ENCODE measurements at regions not wholly inside any gene's neighbourhood (a gene's known extent, or its start where the extent isn't known, plus 50 kb on each side); places are given as distances from the start of the nearest gene placed in this dataset.

DNA sequence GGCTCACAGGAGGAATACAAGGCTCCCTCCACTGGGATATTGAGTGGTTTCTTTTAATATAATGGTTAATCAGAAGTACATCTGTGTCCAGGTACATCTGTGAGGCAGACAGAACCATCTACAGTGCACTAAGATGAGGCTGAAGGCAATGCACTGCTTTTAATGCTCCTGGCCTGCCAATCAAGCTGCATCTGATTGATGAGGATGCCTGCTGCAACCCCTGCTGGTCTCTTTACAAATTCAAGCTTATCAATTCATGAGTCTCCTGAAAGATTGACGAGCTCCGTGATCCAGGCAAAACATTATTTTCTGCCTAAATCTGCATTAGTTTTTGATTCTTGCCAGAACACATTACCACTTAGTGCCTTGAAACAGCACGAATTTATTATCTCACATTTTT, 1139.1 kb downstream of the AACS start:
- H3K9me3 Mint-ChIP-seq, result peaks cover 93% of the 10 kb centered on the region
- peaks cover 37% of the 10 kb centered on the region for H3K36me3 Mint-ChIP-seq (ENCODE audit: low read depth)

More for the DNA sequence above, 1139.1 kb downstream of the AACS start:
- no peaks in the 10 kb centered on the region for H3K36me3 ChIP-seq (ENCODE audit: insufficient read depth)
- no peak overlapping the region for H2AFZ ChIP-seq
- no peak overlapping the region for H3K4me3 ChIP-seq
- DNase-seq (ENCODE audit: low spot score) (no peak), ATAC-seq (no peak)
- no peak overlapping the region for H3K27ac ChIP-seq (ENCODE audit: low read depth)
- H3K4me1 ChIP-seq (ENCODE audit: insufficient read depth), result no peaks in the 10 kb centered on the region
- H3K9me2 ChIP-seq (ENCODE audit: insufficient read depth), result no peaks in the 10 kb centered on the region
- H3K79me2 ChIP-seq (replicated peaks; ENCODE audit: insufficient read depth), result no peaks in the 10 kb centered on the region
- H3K4me2 ChIP-seq, result no peak overlapping the region
- no peaks in the 10 kb centered on the region for H3K4me1 Mint-ChIP-seq
- no peaks in the 10 kb centered on the region for H3F3A ChIP-seq (replicated peaks; ENCODE audit: low read depth)
- H3K27ac Mint-ChIP-seq, result no peak overlapping the region
- no peaks in the 10 kb centered on the region for H3K27me3 Mint-ChIP-seq (ENCODE audit: insufficient read depth, low read depth, poor library complexity)
- no peak overlapping the region for H3K4me3 Mint-ChIP-seq
- H3K27me3 ChIP-seq (ENCODE audit: insufficient read depth), result no peaks in the 10 kb centered on the region
- TF ChIP-seq ZNF114 (CRISPR knock-in tag; IDR thresholded peaks at IDR 0.05), result no peak
- TF ChIP-seq, protein P1, sequence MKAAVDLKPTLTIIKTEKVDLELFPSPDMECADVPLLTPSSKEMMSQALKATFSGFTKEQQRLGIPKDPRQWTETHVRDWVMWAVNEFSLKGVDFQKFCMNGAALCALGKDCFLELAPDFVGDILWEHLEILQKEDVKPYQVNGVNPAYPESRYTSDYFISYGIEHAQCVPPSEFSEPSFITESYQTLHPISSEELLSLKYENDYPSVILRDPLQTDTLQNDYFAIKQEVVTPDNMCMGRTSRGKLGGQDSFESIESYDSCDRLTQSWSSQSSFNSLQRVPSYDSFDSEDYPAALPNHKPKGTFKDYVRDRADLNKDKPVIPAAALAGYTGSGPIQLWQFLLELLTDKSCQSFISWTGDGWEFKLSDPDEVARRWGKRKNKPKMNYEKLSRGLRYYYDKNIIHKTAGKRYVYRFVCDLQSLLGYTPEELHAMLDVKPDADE (IDR thresholded peaks at IDR 0.05), result no peak
- TF ChIP-seq JUNB (IDR thresholded peaks at IDR 0.05; ENCODE audit: unreplicated experiment), result no peak
- no peak for TF ChIP-seq EZH2 (IDR thresholded peaks at IDR 0.05; ENCODE audit: low read depth, unreplicated experiment)
- TF ChIP-seq, protein P2, sequence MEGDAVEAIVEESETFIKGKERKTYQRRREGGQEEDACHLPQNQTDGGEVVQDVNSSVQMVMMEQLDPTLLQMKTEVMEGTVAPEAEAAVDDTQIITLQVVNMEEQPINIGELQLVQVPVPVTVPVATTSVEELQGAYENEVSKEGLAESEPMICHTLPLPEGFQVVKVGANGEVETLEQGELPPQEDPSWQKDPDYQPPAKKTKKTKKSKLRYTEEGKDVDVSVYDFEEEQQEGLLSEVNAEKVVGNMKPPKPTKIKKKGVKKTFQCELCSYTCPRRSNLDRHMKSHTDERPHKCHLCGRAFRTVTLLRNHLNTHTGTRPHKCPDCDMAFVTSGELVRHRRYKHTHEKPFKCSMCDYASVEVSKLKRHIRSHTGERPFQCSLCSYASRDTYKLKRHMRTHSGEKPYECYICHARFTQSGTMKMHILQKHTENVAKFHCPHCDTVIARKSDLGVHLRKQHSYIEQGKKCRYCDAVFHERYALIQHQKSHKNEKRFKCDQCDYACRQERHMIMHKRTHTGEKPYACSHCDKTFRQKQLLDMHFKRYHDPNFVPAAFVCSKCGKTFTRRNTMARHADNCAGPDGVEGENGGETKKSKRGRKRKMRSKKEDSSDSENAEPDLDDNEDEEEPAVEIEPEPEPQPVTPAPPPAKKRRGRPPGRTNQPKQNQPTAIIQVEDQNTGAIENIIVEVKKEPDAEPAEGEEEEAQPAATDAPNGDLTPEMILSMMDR (conservative IDR thresholded peaks at IDR 0.05; ENCODE audit: low read depth in 2 of 2), result no peak
- TF ChIP-seq, protein P3, sequence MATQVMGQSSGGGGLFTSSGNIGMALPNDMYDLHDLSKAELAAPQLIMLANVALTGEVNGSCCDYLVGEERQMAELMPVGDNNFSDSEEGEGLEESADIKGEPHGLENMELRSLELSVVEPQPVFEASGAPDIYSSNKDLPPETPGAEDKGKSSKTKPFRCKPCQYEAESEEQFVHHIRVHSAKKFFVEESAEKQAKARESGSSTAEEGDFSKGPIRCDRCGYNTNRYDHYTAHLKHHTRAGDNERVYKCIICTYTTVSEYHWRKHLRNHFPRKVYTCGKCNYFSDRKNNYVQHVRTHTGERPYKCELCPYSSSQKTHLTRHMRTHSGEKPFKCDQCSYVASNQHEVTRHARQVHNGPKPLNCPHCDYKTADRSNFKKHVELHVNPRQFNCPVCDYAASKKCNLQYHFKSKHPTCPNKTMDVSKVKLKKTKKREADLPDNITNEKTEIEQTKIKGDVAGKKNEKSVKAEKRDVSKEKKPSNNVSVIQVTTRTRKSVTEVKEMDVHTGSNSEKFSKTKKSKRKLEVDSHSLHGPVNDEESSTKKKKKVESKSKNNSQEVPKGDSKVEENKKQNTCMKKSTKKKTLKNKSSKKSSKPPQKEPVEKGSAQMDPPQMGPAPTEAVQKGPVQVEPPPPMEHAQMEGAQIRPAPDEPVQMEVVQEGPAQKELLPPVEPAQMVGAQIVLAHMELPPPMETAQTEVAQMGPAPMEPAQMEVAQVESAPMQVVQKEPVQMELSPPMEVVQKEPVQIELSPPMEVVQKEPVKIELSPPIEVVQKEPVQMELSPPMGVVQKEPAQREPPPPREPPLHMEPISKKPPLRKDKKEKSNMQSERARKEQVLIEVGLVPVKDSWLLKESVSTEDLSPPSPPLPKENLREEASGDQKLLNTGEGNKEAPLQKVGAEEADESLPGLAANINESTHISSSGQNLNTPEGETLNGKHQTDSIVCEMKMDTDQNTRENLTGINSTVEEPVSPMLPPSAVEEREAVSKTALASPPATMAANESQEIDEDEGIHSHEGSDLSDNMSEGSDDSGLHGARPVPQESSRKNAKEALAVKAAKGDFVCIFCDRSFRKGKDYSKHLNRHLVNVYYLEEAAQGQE (IDR thresholded peaks at IDR 0.05; ENCODE audit: unreplicated experiment), result no peak
- no peak for TF ChIP-seq STAT1 (IDR thresholded peaks at IDR 0.05; ENCODE audit: unreplicated experiment)
- TF ChIP-seq, protein P4, sequence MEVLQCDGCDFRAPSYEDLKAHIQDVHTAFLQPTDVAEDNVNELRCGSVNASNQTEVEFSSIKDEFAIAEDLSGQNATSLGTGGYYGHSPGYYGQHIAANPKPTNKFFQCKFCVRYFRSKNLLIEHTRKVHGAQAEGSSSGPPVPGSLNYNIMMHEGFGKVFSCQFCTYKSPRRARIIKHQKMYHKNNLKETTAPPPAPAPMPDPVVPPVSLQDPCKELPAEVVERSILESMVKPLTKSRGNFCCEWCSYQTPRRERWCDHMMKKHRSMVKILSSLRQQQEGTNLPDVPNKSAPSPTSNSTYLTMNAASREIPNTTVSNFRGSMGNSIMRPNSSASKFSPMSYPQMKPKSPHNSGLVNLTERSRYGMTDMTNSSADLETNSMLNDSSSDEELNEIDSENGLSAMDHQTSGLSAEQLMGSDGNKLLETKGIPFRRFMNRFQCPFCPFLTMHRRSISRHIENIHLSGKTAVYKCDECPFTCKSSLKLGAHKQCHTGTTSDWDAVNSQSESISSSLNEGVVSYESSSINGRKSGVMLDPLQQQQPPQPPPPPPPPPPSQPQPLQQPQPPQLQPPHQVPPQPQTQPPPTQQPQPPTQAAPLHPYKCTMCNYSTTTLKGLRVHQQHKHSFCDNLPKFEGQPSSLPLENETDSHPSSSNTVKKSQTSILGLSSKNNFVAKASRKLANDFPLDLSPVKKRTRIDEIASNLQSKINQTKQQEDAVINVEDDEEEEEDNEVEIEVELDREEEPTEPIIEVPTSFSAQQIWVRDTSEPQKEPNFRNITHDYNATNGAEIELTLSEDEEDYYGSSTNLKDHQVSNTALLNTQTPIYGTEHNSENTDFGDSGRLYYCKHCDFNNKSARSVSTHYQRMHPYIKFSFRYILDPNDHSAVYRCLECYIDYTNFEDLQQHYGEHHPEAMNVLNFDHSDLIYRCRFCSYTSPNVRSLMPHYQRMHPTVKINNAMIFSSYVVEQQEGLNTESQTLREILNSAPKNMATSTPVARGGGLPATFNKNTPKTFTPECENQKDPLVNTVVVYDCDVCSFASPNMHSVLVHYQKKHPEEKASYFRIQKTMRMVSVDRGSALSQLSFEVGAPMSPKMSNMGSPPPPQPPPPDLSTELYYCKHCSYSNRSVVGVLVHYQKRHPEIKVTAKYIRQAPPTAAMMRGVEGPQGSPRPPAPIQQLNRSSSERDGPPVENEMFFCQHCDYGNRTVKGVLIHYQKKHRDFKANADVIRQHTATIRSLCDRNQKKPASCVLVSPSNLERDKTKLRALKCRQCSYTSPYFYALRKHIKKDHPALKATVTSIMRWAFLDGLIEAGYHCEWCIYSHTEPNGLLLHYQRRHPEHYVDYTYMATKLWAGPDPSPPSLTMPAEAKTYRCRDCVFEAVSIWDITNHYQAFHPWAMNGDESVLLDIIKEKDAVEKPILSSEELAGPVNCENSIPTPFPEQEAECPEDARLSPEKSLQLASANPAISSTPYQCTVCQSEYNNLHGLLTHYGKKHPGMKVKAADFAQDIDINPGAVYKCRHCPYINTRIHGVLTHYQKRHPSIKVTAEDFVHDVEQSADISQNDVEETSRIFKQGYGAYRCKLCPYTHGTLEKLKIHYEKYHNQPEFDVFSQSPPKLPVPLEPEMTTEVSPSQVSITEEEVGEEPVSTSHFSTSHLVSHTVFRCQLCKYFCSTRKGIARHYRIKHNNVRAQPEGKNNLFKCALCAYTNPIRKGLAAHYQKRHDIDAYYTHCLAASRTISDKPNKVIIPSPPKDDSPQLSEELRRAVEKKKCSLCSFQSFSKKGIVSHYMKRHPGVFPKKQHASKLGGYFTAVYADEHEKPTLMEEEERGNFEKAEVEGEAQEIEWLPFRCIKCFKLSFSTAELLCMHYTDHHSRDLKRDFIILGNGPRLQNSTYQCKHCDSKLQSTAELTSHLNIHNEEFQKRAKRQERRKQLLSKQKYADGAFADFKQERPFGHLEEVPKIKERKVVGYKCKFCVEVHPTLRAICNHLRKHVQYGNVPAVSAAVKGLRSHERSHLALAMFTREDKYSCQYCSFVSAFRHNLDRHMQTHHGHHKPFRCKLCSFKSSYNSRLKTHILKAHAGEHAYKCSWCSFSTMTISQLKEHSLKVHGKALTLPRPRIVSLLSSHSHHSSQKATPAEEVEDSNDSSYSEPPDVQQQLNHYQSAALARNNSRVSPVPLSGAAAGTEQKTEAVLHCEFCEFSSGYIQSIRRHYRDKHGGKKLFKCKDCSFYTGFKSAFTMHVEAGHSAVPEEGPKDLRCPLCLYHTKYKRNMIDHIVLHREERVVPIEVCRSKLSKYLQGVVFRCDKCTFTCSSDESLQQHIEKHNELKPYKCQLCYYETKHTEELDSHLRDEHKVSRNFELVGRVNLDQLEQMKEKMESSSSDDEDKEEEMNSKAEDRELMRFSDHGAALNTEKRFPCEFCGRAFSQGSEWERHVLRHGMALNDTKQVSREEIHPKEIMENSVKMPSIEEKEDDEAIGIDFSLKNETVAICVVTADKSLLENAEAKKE (CRISPR knock-in tag; IDR thresholded peaks at IDR 0.05), result no peak
- no peaks in the 10 kb centered on the region for H4K20me1 ChIP-seq (replicated peaks; ENCODE audit: insufficient read depth)
